ENCODE measurements at regions not wholly inside any gene's neighbourhood (a gene's known extent, or its start where the extent isn't known, plus 50 kb on each side); places are given as distances from the start of the nearest gene placed in this dataset.
"Not testable (repeated sequence)": the region's sequence is repeated elsewhere in the genome, so short reads cannot be mapped to it uniquely, and the experiment has no call there.

GRCh38 chr7:124188576-124188975, 155.7 kb upstream of the TMEM229A start:
- no peak for TF ChIP-seq CTCF (IDR thresholded peaks at IDR 0.05)
- ATAC-seq (no peak), FAIRE-seq (no peak), DNase-seq (no peak)
- Histone ChIP-seq H3K9me3 (no peaks in the 10 kb centered on the region), H3K27ac (no peak overlapping the region), H3K4me3 (no peak overlapping the region), H3K27me3 (no peaks in the 10 kb centered on the region), H3K4me1 (no peaks in the 10 kb centered on the region), H3K36me3 (no peaks in the 10 kb centered on the region)
- intact Hi-C loops (cut with DNase I) = no loop called here
- 28 to 30% methylated on average over 1 of the region's 1 CpG for WGBS, 2 donors

- no peaks in the 10 kb centered on the region for H3K27me3 ChIP-seq
- DNase-seq (no peak), ATAC-seq (no peak), FAIRE-seq (no peak)
- H3K4me1 ChIP-seq = no peaks in the 10 kb centered on the region
- H3K36me3 ChIP-seq = no peaks in the 10 kb centered on the region
- no peak for TF ChIP-seq CTCF (IDR thresholded peaks at IDR 0.05)
- H3K4me3 ChIP-seq = no peak overlapping the region
- 58 to 66% methylated on average over 4 of the region's 4 CpGs for WGBS, 2 donors
- intact Hi-C loops (cut with DNase I) = no loop called here
- no peaks in the 10 kb centered on the region for H3K9me3 ChIP-seq
- no peak overlapping the region for H3K27ac ChIP-seq
These were observed 155.1 kb upstream of the TMEM229A start for GRCh38 chr7:124187962-124188361.

- H3K4me1 ChIP-seq = no peaks in the 10 kb centered on the region
- FAIRE-seq = no peak
- no peak for TF ChIP-seq CTCF (IDR thresholded peaks at IDR 0.05)
- no peak overlapping the region for H3K4me3 ChIP-seq
- no peak for DNase-seq
- H3K9me3 ChIP-seq = no peaks in the 10 kb centered on the region
- no peak for ATAC-seq
- H3K27ac ChIP-seq = no peak overlapping the region
- H3K36me3 ChIP-seq = no peaks in the 10 kb centered on the region
- intact Hi-C loops (cut with DNase I) = no loop called here
- H3K27me3 ChIP-seq = no peaks in the 10 kb centered on the region
These were observed 150.8 kb upstream of the TMEM229A start for GRCh38 chr7:124183649-124184048.

GRCh38 chr7:124179641-124180040, 146.8 kb upstream of the TMEM229A start:
- ATAC-seq = no peak
- Histone ChIP-seq H3K27me3 (no peaks in the 10 kb centered on the region), H3K4me1 (no peaks in the 10 kb centered on the region), H3K36me3 (no peaks in the 10 kb centered on the region), H3K27ac (no peak overlapping the region), H3K4me3 (no peak overlapping the region), H3K9me3 (no peaks in the 10 kb centered on the region)
- FAIRE-seq = no peak
- intact Hi-C loops (cut with DNase I) = loop anchor here in 1 of 3 donors (10.0 kb wide), 1 partner anchor 615 kb away; no protein-coding TSS in a partner anchor
- WGBS, 2 donors = 74 to 86% methylated on average over 2 of the region's 2 CpGs
- DNase-seq = no peak
- TF ChIP-seq CTCF (IDR thresholded peaks at IDR 0.05) = no peak

- no peaks in the 10 kb centered on the region for H3K4me1 ChIP-seq
- TF ChIP-seq CTCF (IDR thresholded peaks at IDR 0.05) = no peak
- DNase-seq (no peak), FAIRE-seq (no peak), ATAC-seq (no peak)
- H3K36me3 ChIP-seq = no peaks in the 10 kb centered on the region
- H3K4me3 ChIP-seq = no peak overlapping the region
- intact Hi-C loops (cut with DNase I) = loop anchor here in 1 of 3 donors (10.0 kb wide), 1 partner anchor 617 kb away; no protein-coding TSS in a partner anchor
- H3K27ac ChIP-seq = no peak overlapping the region
- H3K27me3 ChIP-seq = no peaks in the 10 kb centered on the region
- no peaks in the 10 kb centered on the region for H3K9me3 ChIP-seq
These were observed 145.0 kb upstream of the TMEM229A start for GRCh38 chr7:124177891-124178290.

GRCh38 chr7:124171812-124172211, 138.9 kb upstream of the TMEM229A start:
- WGBS, 2 donors = 92 to 96% methylated on average over 3 of the region's 3 CpGs
- not testable (repeated sequence) for H3K36me3 ChIP-seq, H3K27me3 ChIP-seq, H3K4me3 ChIP-seq, H3K9me3 ChIP-seq, ATAC-seq, H3K27ac ChIP-seq, FAIRE-seq, DNase-seq, H3K4me1 ChIP-seq
- intact Hi-C loops (cut with DNase I) = loop anchor here in 1 of 3 donors (10.0 kb wide), 1 partner anchor 623 kb away; no protein-coding TSS in a partner anchor

Measured in pancreas (tissue), 10 donors.